Heart left ventricle (tissue), 13 donors: ENCODE measurements at regions not wholly inside any gene's neighbourhood (a gene's known extent, or its start where the extent isn't known, plus 50 kb on each side); places are given as distances from the start of the nearest gene placed in this dataset.

Experiments used
- CTCF ChIP-seq, 12 donors: fragments of 200-600 bp; sonication (generic) in 4 of 12; IDR thresholded peaks; one replicate each; pipeline versions ENCODE4 v1.5.0 to v1.8.0; 2018 to 2022; ENCODE audit warnings: antibody characterized with exemption in 12 of 12, mild to moderate bottlenecking in 5 of 12
- POLR2A ChIP-seq, 2 donors: fragments of 450-650 bp; IDR thresholded peaks; one replicate each; pipeline ENCODE4 v1.6.1; 2017; ENCODE audit warnings: antibody characterized with exemption in 2 of 2, mild to moderate bottlenecking in 2 of 2, moderate library complexity in 2 of 2
- donor health status: ischemic (EF 13 %, LVEDD 7.1; RV severe dilation, severe dysfunction).
- donor health status: DM: no; HTN: yes; CAD: no.
- donor health status: DM: no; HTN: no; CAD: no.
- donor health status: ischemic (EF 25% LVEDD 6.9; RV normal size, moderate dysfunction).
- donor health status: ischemic (EF 25% LVEDD 5.7; RV mildly dilated, moderate dysfunction).
- donor health status: ischemic (EF 35%, LVEDD 5.7; RV mildly dilated, moderate dysfunction).
- donor health status: nonischemic (EF 11% LVEDD 7.7; RV severe dilation, severe dysfunction).
- donor health status: DM: yes; HTN: yes; CAD: no.
- donor health status: PGD.
- donor health status: ischemic (EF 29% LVEDD 5.4; RV normal size, mild dysfunction).
- donor health status: nonischemic (EF 23%, LVEDD 6.1; RV moderate dilation, normal function).

GRCh38 chr5:158393457-158393856 is 534.5 kb upstream of the CLINT1 start:
- TF ChIP-seq CTCF (IDR thresholded peaks at IDR 0.05) = no peak
- TF ChIP-seq POLR2A (IDR thresholded peaks at IDR 0.05) = no peak
